BLaER1 treated with 17β-estradiol and CSF1 and Interleukin-3, amounts not matched to agents 10 nM and 100 nM (cell line): ENCODE measurements at regions not wholly inside any gene's neighbourhood (a gene's known extent, or its start where the extent isn't known, plus 50 kb on each side); places are given as distances from the start of the nearest gene placed in this dataset.

Source experiments
- H3K27ac ChIP-seq, 11 experiments: shearing (Covaris generic); formaldehyde crosslinking; 2 replicates each; pipeline ENCODE4 v1.8.1; 2022
- H3K27me3 ChIP-seq, 11 experiments: shearing (Covaris generic); formaldehyde crosslinking; 2 replicates each; pipeline ENCODE4 v1.8.1; 2022
- H3K36me3 ChIP-seq, 11 experiments: shearing (Covaris generic); formaldehyde crosslinking; 2 replicates each; pipeline ENCODE4 v1.8.1; 2022
- H3K4me1 ChIP-seq, 10 experiments: shearing (Covaris generic); formaldehyde crosslinking; 2 replicates each; pipeline ENCODE4 v1.8.1; 2022
- H3K4me2 ChIP-seq, 11 experiments: shearing (Covaris generic); formaldehyde crosslinking; 2 replicates each; pipeline ENCODE4 v1.8.1; 2022
- H3K4me3 ChIP-seq, 10 experiments: shearing (Covaris generic); formaldehyde crosslinking; 2 replicates each; pipeline ENCODE4 v1.8.1; 2022
- H3K9ac ChIP-seq, 11 experiments: shearing (Covaris generic); formaldehyde crosslinking; 2 replicates each; pipeline ENCODE4 v1.8.1; 2022
- H3K9me3 ChIP-seq, 11 experiments: shearing (Covaris generic); formaldehyde crosslinking; replicated peaks in 1 of 11; 2 replicates each; pipeline ENCODE4 v1.8.1; 2022
- H4K20me1 ChIP-seq, 11 experiments: shearing (Covaris generic); formaldehyde crosslinking; 2 replicates each; pipeline ENCODE4 v1.8.1; 2022
- Cebpa-rat ChIP-seq, 11 experiments: shearing (Covaris generic); IDR thresholded peaks; 2 replicates each; pipeline ENCODE4 v1.8.1; 2022

DNA sequence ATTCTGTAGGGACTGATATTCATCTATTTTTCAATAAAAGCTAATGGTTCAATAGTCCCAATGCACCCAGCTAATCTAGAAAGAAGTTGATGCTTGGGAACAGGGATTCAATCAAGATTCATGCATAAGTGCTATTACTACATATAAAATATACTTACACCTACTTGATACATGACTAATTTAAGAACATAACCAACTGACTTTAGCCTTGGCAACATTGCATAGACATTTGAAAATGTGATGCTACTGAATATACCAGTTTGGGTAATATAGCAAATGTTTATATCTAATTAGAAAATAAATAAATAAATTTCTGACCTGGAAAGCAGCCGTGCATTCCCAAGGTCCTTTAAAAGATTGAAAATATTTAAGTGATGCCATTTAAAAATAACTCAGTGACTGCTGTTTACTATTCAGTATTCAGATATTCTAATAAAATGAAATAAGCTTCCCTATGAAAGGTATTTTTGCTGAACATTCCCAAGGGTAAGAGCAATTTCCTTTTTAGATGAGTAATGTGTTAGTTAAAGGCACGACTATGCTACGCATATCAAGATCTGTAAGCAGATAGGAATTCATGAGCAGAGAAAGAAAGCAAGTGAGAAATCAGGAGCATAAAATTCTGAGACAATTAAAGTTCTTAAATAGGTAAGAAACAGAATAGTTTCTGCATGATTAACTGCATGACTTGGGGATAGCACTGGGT, 160.6 kb upstream of the SYT1 start:
- Histone ChIP-seq H3K9ac (no peak overlapping the region), H3K4me2 (no peak overlapping the region)

DNA sequence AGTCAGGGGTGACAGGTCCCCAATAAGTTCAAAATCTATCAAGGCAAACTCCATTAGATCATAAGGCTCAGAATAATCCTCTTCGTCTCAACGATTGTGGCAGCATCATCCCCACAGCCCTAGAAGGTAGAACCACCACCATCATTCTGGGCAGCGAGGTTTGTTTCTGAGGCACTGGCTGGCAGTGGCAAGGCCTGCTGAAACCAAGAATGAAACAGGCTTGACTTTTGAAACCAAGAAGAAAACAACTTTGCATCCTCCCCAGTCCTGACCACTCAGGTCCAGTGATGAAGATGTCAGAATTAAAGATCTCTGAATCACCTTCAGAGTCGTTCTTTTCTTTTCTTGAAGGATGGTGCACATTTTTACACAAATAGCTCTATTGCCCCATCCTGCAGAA, 152.6 kb upstream of the SYT1 start:
- TF ChIP-seq Cebpa-rat (IDR thresholded peaks at IDR 0.05) = no peak
- no peaks in the 10 kb centered on the region for H3K9me3 ChIP-seq
- no peak overlapping the region for H3K9ac ChIP-seq
- no peaks in the 10 kb centered on the region for H4K20me1 ChIP-seq
- H3K4me3 ChIP-seq = no peak overlapping the region
- H3K27ac ChIP-seq = no peak overlapping the region
- no peaks in the 10 kb centered on the region for H3K27me3 ChIP-seq
- H3K4me2 ChIP-seq = no peak overlapping the region
- H3K4me1 ChIP-seq = no peaks in the 10 kb centered on the region
- H3K36me3 ChIP-seq = no peaks in the 10 kb centered on the region

More for the DNA sequence above, 160.6 kb upstream of the SYT1 start:
- Histone ChIP-seq H3K27me3 (no peaks in the 10 kb centered on the region), H3K27ac (no peak overlapping the region), H3K36me3 (no peaks in the 10 kb centered on the region), H3K9me3 (no peaks in the 10 kb centered on the region), H4K20me1 (no peaks in the 10 kb centered on the region), H3K4me3 (no peak overlapping the region), H3K4me1 (no peaks in the 10 kb centered on the region)
- TF ChIP-seq Cebpa-rat (IDR thresholded peaks at IDR 0.05) = no peak

DNA sequence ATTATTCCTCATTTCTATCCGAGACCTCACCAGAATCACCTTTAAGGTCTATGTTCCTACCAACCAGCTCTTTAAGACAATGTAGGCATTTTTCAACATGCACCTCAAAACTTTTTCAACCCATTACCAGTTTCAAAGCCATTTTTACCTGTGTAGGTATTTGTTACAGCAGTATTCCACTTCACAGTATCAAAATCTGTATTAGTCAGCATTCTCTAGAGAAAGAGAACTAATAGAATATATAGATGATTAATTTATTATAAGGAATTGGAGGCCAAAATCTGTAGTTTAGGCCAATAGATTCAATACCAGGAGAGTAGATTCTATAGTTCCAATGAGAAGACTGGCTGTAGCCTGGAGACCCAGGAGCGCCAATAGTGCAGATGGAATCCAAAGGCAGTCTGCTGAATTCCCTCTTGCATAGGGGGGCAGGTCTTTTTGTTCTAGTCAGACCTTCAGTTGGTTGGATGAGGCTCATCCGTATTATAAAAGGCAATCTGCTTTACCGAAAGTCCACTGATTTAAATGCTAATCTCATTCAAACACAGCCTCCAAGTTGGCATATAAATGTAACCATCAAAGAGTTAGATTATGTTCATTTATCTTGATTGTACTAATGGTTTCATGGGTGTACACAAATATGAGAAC, 151.6 kb upstream of the SYT1 start:
- H3K27me3 ChIP-seq = no peaks in the 10 kb centered on the region
- no peak overlapping the region for H3K4me3 ChIP-seq
- H3K9ac ChIP-seq = no peak overlapping the region
- H3K4me1 ChIP-seq = no peaks in the 10 kb centered on the region
- H3K4me2 ChIP-seq = no peak overlapping the region
- no peak overlapping the region for H3K27ac ChIP-seq
- H3K36me3 ChIP-seq = no peaks in the 10 kb centered on the region
- no peaks in the 10 kb centered on the region for H4K20me1 ChIP-seq
- no peaks in the 10 kb centered on the region for H3K9me3 ChIP-seq
- TF ChIP-seq Cebpa-rat (IDR thresholded peaks at IDR 0.05) = no peak

DNA sequence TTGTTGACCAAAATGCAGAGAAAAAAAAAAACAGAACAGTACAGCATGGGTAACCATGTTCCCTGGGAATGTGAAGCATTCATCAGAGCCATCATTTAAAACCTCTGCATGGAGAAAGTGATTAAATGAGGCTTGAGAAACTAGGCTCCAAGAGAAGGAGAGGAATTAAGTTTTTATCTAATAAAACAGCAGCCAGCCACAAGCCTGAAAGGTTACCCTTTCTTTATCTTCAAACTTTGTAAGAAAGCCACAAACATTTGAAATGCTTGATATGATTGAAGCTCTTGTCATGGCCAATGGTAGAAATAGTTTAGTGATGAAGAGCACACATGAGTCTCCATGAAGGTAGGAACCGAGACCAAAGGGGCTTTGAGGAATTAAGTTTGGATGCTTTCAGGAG, 144.9 kb upstream of the SYT1 start:
- no peaks in the 10 kb centered on the region for H3K36me3 ChIP-seq
- no peak overlapping the region for H3K4me2 ChIP-seq
- no peaks in the 10 kb centered on the region for H3K27me3 ChIP-seq
- H3K4me3 ChIP-seq = no peak overlapping the region
- no peak overlapping the region for H3K9ac ChIP-seq
- H3K9me3 ChIP-seq = no peaks in the 10 kb centered on the region
- no peaks in the 10 kb centered on the region for H4K20me1 ChIP-seq
- peaks cover 0 to 19% (median 5%) of the 10 kb centered on the region in 10 experiments; a peak in 7 of 20 replicates for H3K4me1 ChIP-seq
- no peak overlapping the region for H3K27ac ChIP-seq
- no peak for TF ChIP-seq Cebpa-rat (IDR thresholded peaks at IDR 0.05)

DNA sequence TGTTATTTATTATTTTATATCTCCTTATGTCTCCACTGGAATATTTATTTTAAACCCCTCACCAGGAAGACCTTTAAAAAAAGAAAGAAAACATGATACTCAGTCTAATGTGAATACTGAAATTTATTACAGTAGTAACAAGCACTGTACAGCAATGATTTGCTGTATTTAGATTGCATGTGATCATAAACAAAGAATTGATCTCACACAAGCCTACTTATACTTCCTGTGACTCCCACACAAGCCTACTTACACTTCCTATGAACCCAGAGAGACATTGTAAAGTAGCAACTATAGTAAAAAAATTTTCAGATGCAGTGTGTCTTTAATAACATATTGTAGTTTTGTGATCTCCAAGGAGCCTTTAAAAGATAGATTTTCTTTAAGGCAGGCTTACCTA, 142.7 kb upstream of the SYT1 start:
- no peaks in the 10 kb centered on the region for H3K36me3 ChIP-seq
- no peak overlapping the region for H3K9ac ChIP-seq
- H3K4me2 ChIP-seq = peak overlapping the region in 5 of 11 experiments; percentile 21 to 72 (median 42); a peak in 7 of 22 replicates
- H3K9me3 ChIP-seq = no peaks in the 10 kb centered on the region
- TF ChIP-seq Cebpa-rat (IDR thresholded peaks at IDR 0.05) = no peak
- no peak overlapping the region for H3K27ac ChIP-seq
- no peaks in the 10 kb centered on the region for H4K20me1 ChIP-seq
- H3K4me3 ChIP-seq = no peak overlapping the region
- H3K27me3 ChIP-seq = no peaks in the 10 kb centered on the region
- peaks cover 0 to 19% (median 5%) of the 10 kb centered on the region in 10 experiments; a peak in 7 of 20 replicates for H3K4me1 ChIP-seq

DNA sequence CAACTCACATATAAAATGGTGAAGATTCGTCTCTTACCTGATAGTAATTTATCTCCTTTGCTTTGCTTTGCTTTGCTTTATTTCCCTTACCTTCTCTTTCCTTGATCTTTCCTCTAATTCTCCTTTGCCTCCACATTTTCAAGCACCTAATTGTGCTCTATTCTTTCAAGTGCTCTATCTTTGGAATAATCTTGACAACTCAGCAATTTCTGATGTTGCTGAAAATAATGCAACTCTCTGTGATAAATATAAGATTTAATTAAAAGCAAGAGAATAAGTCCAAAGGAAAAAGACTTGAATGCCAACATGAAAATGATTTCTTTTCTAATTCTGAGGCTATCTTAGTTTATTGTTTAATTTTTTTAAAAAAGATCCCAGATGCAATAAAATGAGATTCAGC, 139.5 kb upstream of the SYT1 start:
- no peak overlapping the region for H3K4me2 ChIP-seq
- H3K9ac ChIP-seq = no peak overlapping the region
- H3K9me3 ChIP-seq = no peaks in the 10 kb centered on the region
- H3K36me3 ChIP-seq = no peaks in the 10 kb centered on the region
- no peak overlapping the region for H3K4me3 ChIP-seq
- H3K27me3 ChIP-seq = no peaks in the 10 kb centered on the region
- no peaks in the 10 kb centered on the region for H4K20me1 ChIP-seq
- H3K4me1 ChIP-seq = peaks cover 0 to 19% (median 5%) of the 10 kb centered on the region in 10 experiments; a peak in 7 of 20 replicates
- H3K27ac ChIP-seq = no peak overlapping the region
- TF ChIP-seq Cebpa-rat (IDR thresholded peaks at IDR 0.05) = no peak

DNA sequence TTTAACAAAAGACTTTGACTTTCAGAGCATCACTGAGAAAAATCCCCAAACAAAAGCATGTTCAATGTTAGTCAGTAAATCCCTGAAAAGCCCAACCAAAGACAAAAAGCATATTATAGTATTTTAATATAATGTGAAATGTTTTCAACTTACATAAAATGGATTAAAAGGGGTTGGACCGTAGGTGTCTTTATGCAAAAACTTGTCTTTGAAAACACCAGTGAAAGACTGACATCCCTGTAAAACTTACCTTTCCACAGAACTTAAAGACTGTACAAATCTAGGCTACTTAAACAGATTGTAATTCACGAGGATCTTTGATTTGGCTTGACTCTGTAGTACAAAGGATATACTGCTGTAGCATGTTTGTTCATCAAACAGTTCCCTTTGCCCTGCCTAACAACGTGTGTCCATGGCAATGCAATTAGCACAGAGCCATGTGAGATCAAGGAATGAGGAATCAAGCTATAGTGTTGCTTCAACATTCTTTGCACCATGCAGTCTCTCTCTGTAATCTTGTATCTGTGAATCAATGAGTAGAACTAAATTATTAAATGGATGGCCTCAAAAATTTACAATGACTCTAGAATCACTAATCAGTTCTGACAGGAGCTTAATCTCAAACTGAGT, 138.5 kb upstream of the SYT1 start:
- Histone ChIP-seq H3K9me3 (no peaks in the 10 kb centered on the region), H4K20me1 (no peaks in the 10 kb centered on the region), H3K9ac (no peak overlapping the region), H3K4me3 (no peak overlapping the region), H3K4me2 (no peak overlapping the region), H3K36me3 (no peaks in the 10 kb centered on the region), H3K4me1 (peaks cover 0 to 18% (median 5%) of the 10 kb centered on the region in 10 experiments; a peak in 7 of 20 replicates), H3K27ac (no peak overlapping the region), H3K27me3 (no peaks in the 10 kb centered on the region)
- no peak for TF ChIP-seq Cebpa-rat (IDR thresholded peaks at IDR 0.05)

DNA sequence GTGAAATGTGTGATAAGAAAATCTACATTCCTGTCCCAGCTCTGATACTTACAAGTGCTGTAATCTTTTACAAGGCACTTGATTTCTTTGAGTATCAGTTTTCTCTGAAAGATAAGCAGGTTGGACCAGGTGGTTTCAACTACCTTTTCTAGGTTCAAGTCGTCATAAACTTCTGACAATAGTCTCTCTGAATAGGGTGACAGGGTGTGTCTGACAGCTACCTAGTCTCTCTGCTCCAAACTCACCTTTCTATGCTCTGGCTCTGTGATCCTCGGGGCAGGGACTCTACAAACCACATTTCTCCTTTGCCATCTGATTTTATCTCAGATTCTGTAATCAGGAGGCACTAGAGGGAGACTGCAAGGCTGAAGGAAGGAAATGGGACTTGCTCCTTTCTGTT, 137.7 kb upstream of the SYT1 start:
- H3K4me1 ChIP-seq = peaks cover 0 to 10% (median 3%) of the 10 kb centered on the region in 10 experiments; a peak in 7 of 20 replicates
- no peak overlapping the region for H3K9ac ChIP-seq
- H4K20me1 ChIP-seq = no peaks in the 10 kb centered on the region
- H3K9me3 ChIP-seq = no peaks in the 10 kb centered on the region
- TF ChIP-seq Cebpa-rat (IDR thresholded peaks at IDR 0.05) = no peak
- no peaks in the 10 kb centered on the region for H3K27me3 ChIP-seq
- H3K36me3 ChIP-seq = no peaks in the 10 kb centered on the region
- no peak overlapping the region for H3K27ac ChIP-seq
- H3K4me3 ChIP-seq = no peak overlapping the region
- H3K4me2 ChIP-seq = no peak overlapping the region

DNA sequence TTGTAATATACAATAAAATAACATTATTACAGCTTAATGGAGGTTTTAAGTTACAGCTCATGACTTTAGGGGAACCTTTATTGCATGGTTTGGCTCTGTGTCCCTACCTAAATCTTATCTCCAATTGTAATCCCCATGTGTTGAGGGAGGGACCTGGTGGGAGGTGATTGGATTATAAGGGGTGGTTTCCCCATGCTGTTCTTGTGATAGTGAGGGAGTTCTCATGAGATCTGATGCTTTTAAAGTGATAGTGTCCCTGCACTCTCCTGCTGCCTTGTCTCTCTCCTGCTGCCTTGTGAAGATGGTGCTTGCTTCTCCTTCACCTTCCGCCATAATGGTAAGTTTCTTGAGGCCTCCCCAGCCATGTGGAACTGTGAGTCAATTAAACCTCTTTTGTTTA, 132.1 kb upstream of the SYT1 start:
- H3K4me1 ChIP-seq = peaks cover 0 to 19% (median 0%) of the 10 kb centered on the region in 10 experiments; a peak in 6 of 20 replicates
- no peak for TF ChIP-seq Cebpa-rat (IDR thresholded peaks at IDR 0.05)
- H3K9me3 ChIP-seq = no peaks in the 10 kb centered on the region
- no peak overlapping the region for H3K9ac ChIP-seq
- no peak overlapping the region for H3K4me2 ChIP-seq
- H4K20me1 ChIP-seq = no peaks in the 10 kb centered on the region
- no peak overlapping the region for H3K27ac ChIP-seq
- H3K36me3 ChIP-seq = no peaks in the 10 kb centered on the region
- H3K27me3 ChIP-seq = no peaks in the 10 kb centered on the region
- no peak overlapping the region for H3K4me3 ChIP-seq
